Astrocyte (in vitro differentiated cells and primary cell): ENCODE measurements at regions not wholly inside any gene's neighbourhood (a gene's known extent, or its start where the extent isn't known, plus 50 kb on each side); places are given as distances from the start of the nearest gene placed in this dataset.

Source experiments
- DNase-seq: peaks from one replicate; pipeline ENCODE4 v3.0.0-alpha.2; 2010; ENCODE audit warnings: low read depth
- FAIRE-seq: peaks from 2 replicates; lab custom pipeline; 2011; peaks lifted over from hg19 to GRCh38; lab: Jason Lieb, UNC
- H2AFZ ChIP-seq: 2 replicates; pipeline ENCODE4 v1.6.0; 2012; ENCODE audit warnings: low read depth, low read length, inconsistent platforms
- H3K27ac ChIP-seq: 2 replicates; pipeline ENCODE4 v1.5.1; 2011; ENCODE audit warnings: low read depth, low read length, inconsistent platforms
- H3K27me3 ChIP-seq: 2 replicates; pipeline ENCODE4 v1.6.0; 2011; ENCODE audit warnings: low read length, inconsistent platforms; ENCODE audit not compliant: insufficient read depth
- H3K36me3 ChIP-seq: 2 replicates; pipeline ENCODE4 v1.5.1; 2011; ENCODE audit warnings: low read length, inconsistent platforms; ENCODE audit not compliant: insufficient read depth
- H3K4me1 ChIP-seq: 2 replicates; pipeline ENCODE4 v1.5.1; 2011; ENCODE audit warnings: low read length, inconsistent platforms; ENCODE audit not compliant: insufficient read depth
- H3K4me2 ChIP-seq: 2 replicates; pipeline ENCODE4 v1.6.0; 2012; ENCODE audit warnings: low read length, inconsistent platforms
- H3K4me3 ChIP-seq: 2 replicates; pipeline ENCODE4 v1.5.1; 2011; ENCODE audit warnings: low read depth, mild to moderate bottlenecking, low read length, inconsistent platforms; ENCODE audit not compliant: insufficient read depth
- H3K79me2 ChIP-seq: 2 replicates; pipeline ENCODE4 v1.6.0; 2012; ENCODE audit warnings: mild to moderate bottlenecking, low read length, inconsistent platforms; ENCODE audit not compliant: insufficient read depth
- H3K9ac ChIP-seq: 2 replicates; pipeline ENCODE4 v1.6.0; 2012; ENCODE audit warnings: mild to moderate bottlenecking, low read length, inconsistent platforms
- H3K9me3 ChIP-seq: 2 replicates; pipeline ENCODE4 v1.5.1; 2012; ENCODE audit warnings: low read depth, mild to moderate bottlenecking, low read length, inconsistent platforms; ENCODE audit not compliant: insufficient read depth
- H4K20me1 ChIP-seq: 2 replicates; pipeline ENCODE4 v1.6.0; 2012; ENCODE audit warnings: low read length, inconsistent platforms; ENCODE audit not compliant: insufficient read depth
- H3K27ac Mint-ChIP-seq: one replicate; pipeline ENCODE4 v1.8.0; 2021; ENCODE audit warnings: mild to moderate bottlenecking, mixed read lengths; ENCODE audit not compliant: unreplicated experiment
- H3K27me3 Mint-ChIP-seq: one replicate; pipeline ENCODE4 v1.8.0; 2021; ENCODE audit warnings: low read depth, mixed read lengths; ENCODE audit not compliant: unreplicated experiment
- H3K36me3 Mint-ChIP-seq: one replicate; pipeline ENCODE4 v1.8.0; 2021; ENCODE audit warnings: low read depth, mixed read lengths; ENCODE audit not compliant: unreplicated experiment
- H3K4me1 Mint-ChIP-seq: one replicate; pipeline ENCODE4 v1.8.0; 2021; ENCODE audit warnings: low read depth, mixed read lengths; ENCODE audit not compliant: unreplicated experiment
- H3K4me3 Mint-ChIP-seq: one replicate; pipeline ENCODE4 v1.8.0; 2021; ENCODE audit warnings: mild to moderate bottlenecking, moderate library complexity, mixed read lengths; ENCODE audit not compliant: unreplicated experiment
- H3K9me3 Mint-ChIP-seq: one replicate; pipeline ENCODE4 v1.8.0; 2021; ENCODE audit warnings: mild to moderate bottlenecking, mixed read lengths; ENCODE audit not compliant: unreplicated experiment
- EZH2 ChIP-seq: IDR thresholded peaks from 2 replicates; pipeline ENCODE4 v1.6.1; 2012; ENCODE audit warnings: mild to moderate bottlenecking, low read length, inconsistent platforms; ENCODE audit not compliant: insufficient read depth
- TF ChIP-seq, protein P1 (sequence below): IDR thresholded peaks from 2 replicates; pipeline ENCODE4 v1.5.1; 2011; ENCODE audit warnings: low read depth, mild to moderate bottlenecking, inconsistent platforms, low read length, moderate library complexity; ENCODE audit not compliant: insufficient read depth

DNA sequence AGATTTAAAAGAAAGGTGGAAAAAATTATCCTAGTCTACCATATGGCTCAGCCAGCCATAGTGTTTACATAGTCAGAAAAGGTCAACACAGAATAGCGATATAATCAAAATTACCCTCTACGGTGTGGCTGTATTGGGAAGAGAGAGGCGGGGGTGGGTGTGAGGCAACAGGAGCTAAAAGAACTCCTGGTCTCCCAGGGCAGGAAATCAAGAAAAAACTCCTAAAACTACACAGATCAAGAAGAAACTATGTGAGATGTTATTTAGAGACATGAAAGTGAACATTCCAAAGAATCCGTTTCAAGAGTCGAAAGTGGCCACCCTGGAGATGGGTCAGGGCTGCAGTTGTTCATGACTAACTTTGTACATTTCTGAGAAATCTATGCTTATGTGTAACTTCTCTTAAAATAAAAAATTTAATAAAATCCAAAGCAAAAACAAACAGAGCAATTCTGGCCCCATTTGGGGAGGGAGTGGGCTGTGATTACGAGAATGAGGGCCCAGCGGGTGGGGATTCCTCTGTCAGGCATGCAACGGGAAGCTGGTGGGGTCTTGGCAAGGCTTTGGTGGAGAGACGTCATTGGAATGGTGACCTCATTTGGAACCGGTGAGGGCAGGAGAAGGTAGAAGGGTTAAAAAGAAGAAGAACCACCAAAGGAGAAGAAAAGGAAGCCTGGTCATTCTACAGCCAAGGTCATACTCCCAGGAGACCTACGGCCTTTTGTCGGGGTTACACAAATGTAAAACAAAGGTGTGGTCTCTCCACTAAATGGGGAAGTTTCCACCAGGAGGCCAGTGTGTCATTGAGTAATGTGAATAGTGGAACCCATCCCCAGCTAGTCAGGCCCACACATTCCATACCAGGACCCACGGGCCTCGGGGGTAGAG is 71.2 kb upstream of the DUSP5 start:
- H3K27me3 ChIP-seq, result no peaks in the 10 kb centered on the region
- H3K79me2 ChIP-seq, result no peaks in the 10 kb centered on the region
- Mint-ChIP-seq H3K4me3 (peak overlapping the region; percentile 2), H3K4me1 (peaks cover 29% of the 10 kb centered on the region), H3K9me3 (no peaks in the 10 kb centered on the region), H3K27me3 (no peaks in the 10 kb centered on the region), H3K36me3 (peaks cover 2% of the 10 kb centered on the region), H3K27ac (peak overlapping the region; percentile 98)
- H3K4me2 ChIP-seq, result peak overlapping the region; percentile 70
- no peak for TF ChIP-seq EZH2
- TF ChIP-seq, protein P1, sequence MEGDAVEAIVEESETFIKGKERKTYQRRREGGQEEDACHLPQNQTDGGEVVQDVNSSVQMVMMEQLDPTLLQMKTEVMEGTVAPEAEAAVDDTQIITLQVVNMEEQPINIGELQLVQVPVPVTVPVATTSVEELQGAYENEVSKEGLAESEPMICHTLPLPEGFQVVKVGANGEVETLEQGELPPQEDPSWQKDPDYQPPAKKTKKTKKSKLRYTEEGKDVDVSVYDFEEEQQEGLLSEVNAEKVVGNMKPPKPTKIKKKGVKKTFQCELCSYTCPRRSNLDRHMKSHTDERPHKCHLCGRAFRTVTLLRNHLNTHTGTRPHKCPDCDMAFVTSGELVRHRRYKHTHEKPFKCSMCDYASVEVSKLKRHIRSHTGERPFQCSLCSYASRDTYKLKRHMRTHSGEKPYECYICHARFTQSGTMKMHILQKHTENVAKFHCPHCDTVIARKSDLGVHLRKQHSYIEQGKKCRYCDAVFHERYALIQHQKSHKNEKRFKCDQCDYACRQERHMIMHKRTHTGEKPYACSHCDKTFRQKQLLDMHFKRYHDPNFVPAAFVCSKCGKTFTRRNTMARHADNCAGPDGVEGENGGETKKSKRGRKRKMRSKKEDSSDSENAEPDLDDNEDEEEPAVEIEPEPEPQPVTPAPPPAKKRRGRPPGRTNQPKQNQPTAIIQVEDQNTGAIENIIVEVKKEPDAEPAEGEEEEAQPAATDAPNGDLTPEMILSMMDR, result no peak
- no peak overlapping the region for H3K4me3 ChIP-seq
- DNase-seq (peak; percentile 89), FAIRE-seq (no peak)
- peak overlapping the region; percentile 0 for H2AFZ ChIP-seq
- H3K9ac ChIP-seq, result peak overlapping the region; percentile 72
- peak overlapping the region; percentile 92 for H3K27ac ChIP-seq
- H3K4me1 ChIP-seq, result peaks cover 19% of the 10 kb centered on the region
- no peaks in the 10 kb centered on the region for H3K9me3 ChIP-seq
- no peaks in the 10 kb centered on the region for H3K36me3 ChIP-seq
- H4K20me1 ChIP-seq, result no peaks in the 10 kb centered on the region

DNA sequence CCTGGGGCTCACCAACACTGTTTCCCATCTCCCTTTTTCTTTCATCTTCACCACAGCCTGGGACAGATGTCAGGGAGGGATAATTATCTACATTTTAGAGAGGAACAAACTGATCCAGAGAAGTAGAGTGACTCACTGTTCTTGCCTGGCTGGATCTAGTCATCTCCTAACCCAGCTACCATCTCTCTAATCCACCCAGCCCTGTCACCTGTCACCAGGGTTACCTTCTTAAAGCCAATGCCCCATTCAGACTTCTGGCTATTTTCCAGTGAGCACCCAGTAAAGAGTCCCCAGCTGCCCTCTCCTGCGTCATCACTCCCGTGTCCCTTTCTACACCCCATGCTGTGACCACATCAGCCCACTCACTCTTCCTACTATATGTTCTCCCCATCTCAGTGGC is 68.4 kb upstream of the DUSP5 start:
- no peak overlapping the region for H3K9ac ChIP-seq
- H3K79me2 ChIP-seq, result no peaks in the 10 kb centered on the region
- peaks cover 19% of the 10 kb centered on the region for H3K4me1 ChIP-seq
- H3K36me3 ChIP-seq, result no peaks in the 10 kb centered on the region
- no peak for TF ChIP-seq EZH2
- TF ChIP-seq, protein P1, result no peak
- H3K4me3 ChIP-seq, result no peak overlapping the region
- no peak overlapping the region for H2AFZ ChIP-seq
- no peaks in the 10 kb centered on the region for H3K9me3 ChIP-seq
- H3K4me2 ChIP-seq, result no peak overlapping the region
- Mint-ChIP-seq H3K27ac (peak overlapping the region; percentile 28), H3K4me1 (peaks cover 28% of the 10 kb centered on the region), H3K36me3 (peaks cover 2% of the 10 kb centered on the region), H3K27me3 (no peaks in the 10 kb centered on the region), H3K4me3 (no peak overlapping the region), H3K9me3 (no peaks in the 10 kb centered on the region)
- H3K27me3 ChIP-seq, result no peaks in the 10 kb centered on the region
- H4K20me1 ChIP-seq, result no peaks in the 10 kb centered on the region
- FAIRE-seq (no peak), DNase-seq (no peak)
- H3K27ac ChIP-seq, result no peak overlapping the region
